GM19397 (cell line): ENCODE measurements at regions not wholly inside any gene's neighbourhood (a gene's known extent, or its start where the extent isn't known, plus 50 kb on each side); places are given as distances from the start of the nearest gene placed in this dataset.

Experiments used
- ATAC-seq: cut with Tn5 transposase; IDR thresholded peaks from one replicate; pipeline ENCODE4 v1.9.1; 2021; ENCODE audit warnings: mild to moderate bottlenecking, moderate library complexity; ENCODE audit not compliant: unreplicated experiment

- ATAC-seq: no peak
Measured at GRCh38 chr10:52440612-52441285, 126.7 kb downstream of the DKK1 start.

- ATAC-seq: no peak
Measured at GRCh38 chr10:52442576-52442975, 128.5 kb downstream of the DKK1 start.

- no peak for ATAC-seq
Measured at GRCh38 chr10:52443419-52444388, 129.6 kb downstream of the DKK1 start.

- ATAC-seq: no peak
Measured at GRCh38 chr10:52446391-52446790, 132.3 kb downstream of the DKK1 start.

- ATAC-seq: no peak
Measured at GRCh38 chr10:52447931-52448353, 133.9 kb downstream of the DKK1 start.

GRCh38 chr10:52450762-52451291 lies 136.7 kb downstream of the DKK1 start:
- ATAC-seq: no peak

GRCh38 chr10:52451817-52452216 lies 137.7 kb downstream of the DKK1 start:
- ATAC-seq: no peak

GRCh38 chr10:52452600-52453493 lies 138.8 kb downstream of the DKK1 start:
- ATAC-seq: no peak

- no peak for ATAC-seq
Measured at GRCh38 chr10:52453501-52453900, 139.4 kb downstream of the DKK1 start.

GRCh38 chr10:52454491-52454890 lies 140.4 kb downstream of the DKK1 start:
- no peak for ATAC-seq

GRCh38 chr10:52455098-52455497 lies 141.0 kb downstream of the DKK1 start:
- no peak for ATAC-seq

GRCh38 chr10:52459097-52459496 lies 145.0 kb downstream of the DKK1 start:
- no peak for ATAC-seq

GRCh38 chr10:52463826-52464225 lies 149.7 kb downstream of the DKK1 start:
- ATAC-seq: no peak

- ATAC-seq: no peak
Measured at GRCh38 chr10:52464368-52465124, 150.5 kb downstream of the DKK1 start.

GRCh38 chr10:52465202-52465601 lies 151.1 kb downstream of the DKK1 start:
- ATAC-seq: no peak

- no peak for ATAC-seq
Measured at GRCh38 chr10:52466464-52466863, 152.4 kb downstream of the DKK1 start.

GRCh38 chr10:52469970-52470705 lies 156.1 kb downstream of the DKK1 start:
- no peak for ATAC-seq

- ATAC-seq: no peak
Measured at GRCh38 chr10:52472406-52473146, 158.5 kb downstream of the DKK1 start.

GRCh38 chr10:52474265-52474664 lies 160.2 kb downstream of the DKK1 start:
- ATAC-seq: no peak
